ENCODE measurements at regions not wholly inside any gene's neighbourhood (a gene's known extent, or its start where the extent isn't known, plus 50 kb on each side); places are given as distances from the start of the nearest gene placed in this dataset.

DNA sequence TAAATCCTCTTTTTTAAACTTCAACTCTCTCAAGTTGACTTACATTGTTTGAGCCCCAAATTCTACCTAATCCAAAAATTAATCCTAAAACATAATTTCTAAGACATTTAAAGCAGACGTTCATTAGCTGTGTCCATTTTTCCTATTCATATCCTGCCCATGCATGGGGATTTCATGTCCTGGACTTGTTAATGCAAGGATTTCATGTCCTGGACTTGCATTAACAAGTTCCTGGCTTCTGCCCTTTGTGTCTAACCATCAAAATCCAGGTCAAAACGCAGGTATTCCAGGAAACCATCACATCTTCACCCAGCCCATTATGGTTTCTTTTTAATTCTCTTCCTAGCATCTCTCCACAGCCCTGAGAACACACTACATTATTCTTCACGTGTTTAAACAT, 454.9 kb downstream of the KLF5 start:
- DNase-seq (ENCODE audit: low spot score): no peak

DNA sequence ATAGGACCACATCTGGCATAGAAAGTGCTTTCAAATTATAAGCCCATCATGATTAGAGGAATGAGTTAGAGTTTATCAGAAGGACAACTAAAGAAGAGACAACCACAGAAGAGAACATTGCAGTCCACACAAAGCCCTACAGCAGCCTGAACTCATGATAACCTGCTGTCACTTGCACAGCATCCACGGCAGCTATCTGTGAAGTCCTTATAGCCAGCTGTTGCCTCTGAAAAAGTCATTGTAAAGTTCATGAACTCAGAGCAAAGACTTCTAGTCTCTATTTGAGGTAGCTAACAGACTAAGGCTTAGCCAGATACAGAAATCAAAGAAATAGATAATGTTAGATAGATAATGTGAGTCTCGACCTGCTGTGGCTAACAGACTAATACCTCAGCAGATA, 450.0 kb downstream of the KLF5 start:
- DNase-seq (ENCODE audit: low spot score): no peak

DNA sequence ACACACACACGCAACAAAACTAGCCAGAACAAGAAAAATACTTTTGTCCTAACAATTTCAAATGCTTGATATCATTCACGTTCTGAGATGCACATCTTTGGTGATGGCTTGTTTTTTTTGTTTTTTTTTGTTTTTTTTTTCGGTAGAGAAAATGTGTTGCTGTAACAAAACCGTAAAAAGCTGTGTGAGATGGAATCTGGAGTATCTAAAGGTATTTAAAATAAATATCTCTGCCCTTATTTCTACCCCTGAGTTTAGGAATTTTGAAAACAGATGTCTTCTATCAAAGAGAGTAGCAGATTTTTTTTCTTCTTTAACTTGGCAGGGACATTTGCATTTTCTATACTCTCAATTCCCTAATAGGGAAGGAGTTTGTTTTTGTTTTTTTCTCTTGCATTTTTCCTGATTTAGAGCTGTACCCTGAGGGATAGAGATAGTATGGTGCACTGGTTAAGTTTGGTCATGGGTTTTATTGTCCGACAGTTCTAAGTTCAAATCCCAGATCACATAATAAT, 446.6 kb downstream of the KLF5 start:
- no peak for DNase-seq (ENCODE audit: low spot score)

DNA sequence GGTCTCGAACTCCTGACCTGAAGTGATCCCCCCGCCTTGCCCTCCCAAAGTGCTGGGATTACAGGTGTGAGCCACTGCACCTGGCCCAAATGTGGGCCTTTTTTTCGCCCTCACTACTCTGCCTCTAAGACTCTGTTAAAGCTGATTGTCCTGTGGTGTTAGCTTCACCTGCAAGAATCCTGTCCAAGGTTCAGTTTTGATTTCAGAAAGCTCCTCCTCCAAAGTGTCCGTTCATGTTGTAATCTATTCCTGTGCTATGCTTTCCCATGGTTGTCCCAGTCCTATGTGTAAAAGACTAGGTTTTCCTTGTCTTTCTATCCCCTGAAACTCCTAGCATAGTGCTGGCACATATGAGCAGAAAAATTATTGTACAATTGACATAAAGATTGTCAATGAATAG, 440.9 kb downstream of the KLF5 start:
- no peak for DNase-seq (ENCODE audit: low spot score)

DNA sequence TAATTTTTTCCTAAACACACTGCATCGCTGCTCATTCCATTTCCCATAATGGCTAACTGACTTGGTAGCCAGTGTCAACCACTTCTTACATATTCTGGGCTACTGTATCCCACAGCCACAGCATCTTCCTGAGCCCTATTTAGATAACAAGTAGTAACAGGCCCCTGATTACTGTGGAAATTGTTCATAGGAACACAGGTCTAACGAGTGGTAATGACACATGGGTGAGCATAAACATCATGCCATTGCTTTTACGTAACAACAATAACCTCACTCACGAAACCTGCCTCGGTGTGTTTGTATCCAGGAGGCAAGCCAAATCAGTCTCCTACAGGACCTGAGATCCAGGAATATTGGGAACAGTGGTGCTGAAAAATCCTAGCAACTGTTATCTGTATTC, 438.6 kb downstream of the KLF5 start:
- DNase-seq (ENCODE audit: low spot score): no peak

DNA sequence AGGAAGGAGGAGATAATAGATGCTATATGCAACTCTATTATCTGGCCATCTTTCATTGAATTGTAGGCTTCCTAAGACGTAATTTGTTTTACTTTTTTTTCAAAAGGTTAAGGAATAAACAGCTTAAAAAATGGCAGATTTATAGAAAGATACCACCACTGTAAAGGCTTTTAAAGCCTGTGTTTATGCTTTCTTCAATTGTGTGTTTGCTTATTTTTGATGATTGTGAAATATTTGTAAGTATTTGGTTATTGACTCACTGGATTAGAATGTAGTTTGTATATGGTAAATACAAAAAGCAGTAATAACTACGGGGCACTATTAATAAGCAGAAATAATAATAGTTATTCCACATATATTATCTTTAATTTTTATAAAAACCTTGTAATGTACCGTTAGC, 437.9 kb downstream of the KLF5 start:
- no peak for DNase-seq (ENCODE audit: low spot score)

DNA sequence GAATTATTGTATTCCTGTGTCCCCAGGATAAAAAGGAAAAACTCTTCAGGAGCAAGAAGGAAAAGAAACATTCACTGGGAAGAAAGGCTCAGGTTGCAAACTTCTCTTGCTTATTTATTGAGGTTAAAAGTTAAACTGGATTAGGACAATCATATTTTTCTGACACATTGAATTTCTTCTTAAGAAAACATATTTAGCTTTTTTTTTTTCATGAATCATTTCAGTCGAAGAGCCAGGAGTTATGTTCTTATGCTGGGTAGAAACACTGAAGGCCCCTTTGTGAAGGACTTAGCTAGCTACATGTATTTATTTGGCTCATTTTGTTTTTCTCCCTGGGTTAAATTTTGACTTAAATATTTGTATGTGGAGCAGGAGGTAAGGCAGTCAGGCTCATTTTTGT, 434.0 kb downstream of the KLF5 start:
- no peak for DNase-seq (ENCODE audit: low spot score)

DNA sequence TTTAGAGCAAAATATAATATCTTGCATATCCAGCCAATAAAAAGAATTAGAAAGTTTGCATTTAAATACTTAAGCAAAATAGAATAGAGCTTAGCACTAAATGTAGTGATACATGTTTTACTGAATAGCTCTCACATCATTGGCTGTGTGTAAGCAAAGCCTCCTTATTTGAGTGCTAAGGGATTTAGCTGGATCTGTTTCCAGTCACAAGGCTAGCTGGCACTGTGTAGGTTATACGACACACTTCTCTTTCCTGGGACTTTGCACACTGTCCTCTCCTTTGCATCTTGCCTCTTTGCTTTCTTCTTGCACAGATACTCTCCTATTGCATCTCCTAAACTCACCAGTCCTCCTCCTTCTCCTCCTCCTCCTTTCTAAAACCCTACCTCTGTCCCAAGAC, 423.8 kb downstream of the KLF5 start:
- no peak for DNase-seq (ENCODE audit: low spot score)

DNA sequence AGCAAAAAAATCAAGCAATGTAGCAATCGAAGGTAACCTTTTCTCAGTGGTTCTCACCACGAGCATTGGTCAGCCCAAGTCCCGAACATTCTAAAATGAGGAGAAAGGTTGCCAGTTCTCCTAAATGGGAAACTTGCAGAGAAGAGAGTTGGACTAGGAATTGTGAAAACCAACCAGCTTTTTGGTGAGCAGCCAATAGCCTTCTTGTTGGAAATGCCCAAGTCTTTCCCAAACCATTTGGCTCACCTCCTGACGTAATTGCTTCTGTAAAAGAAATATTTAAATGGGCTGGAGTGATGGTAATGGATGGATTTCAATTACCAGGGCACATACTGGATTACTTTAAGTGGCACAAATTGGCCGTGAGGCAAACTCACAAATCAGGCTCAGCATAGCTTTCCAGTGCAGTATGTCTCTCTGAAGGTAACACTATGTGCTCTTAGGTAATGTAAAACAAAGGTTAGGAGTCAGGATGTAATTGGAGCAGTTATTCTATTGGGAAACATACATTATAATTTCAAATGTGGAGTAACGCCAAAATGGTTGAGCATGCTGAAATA, 423.2 kb downstream of the KLF5 start:
- DNase-seq (ENCODE audit: low spot score): no peak

DNA sequence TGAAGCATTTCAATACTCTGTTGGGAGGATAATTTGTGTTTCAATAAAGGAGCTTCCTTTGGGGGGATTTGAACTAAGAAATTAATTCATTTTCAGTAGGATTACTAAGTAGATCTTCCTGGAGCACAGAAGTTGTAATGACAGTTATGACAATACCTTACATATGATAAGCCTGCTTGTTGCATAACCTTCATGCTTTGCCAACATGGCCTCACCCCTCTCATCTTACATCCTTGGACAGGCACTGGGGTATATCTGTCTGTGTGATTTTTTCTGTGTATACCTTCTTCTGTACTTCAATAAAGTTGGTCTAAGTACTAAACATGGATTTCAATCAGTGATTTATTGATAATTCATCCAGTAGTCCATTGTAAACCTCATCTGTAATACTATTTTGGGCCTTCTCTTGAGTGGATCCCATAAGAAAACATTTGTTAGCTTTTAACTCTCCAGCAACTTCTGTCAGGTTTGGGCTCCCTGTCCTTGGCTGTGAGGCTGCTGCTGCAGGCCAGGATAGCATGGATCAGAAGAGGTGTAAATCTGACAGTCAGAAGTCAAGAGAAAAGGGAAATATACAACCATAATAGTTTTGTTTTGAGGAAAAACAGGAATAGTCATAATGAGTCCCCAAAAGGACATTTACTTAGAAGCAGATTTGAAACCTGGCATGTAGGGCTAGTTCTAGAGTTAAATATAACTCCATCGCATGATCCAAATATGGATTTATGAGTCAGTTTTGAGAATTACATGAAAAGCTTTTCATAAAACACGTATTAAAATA, 422.2 kb downstream of the KLF5 start:
- no peak for DNase-seq (ENCODE audit: low spot score)

DNA sequence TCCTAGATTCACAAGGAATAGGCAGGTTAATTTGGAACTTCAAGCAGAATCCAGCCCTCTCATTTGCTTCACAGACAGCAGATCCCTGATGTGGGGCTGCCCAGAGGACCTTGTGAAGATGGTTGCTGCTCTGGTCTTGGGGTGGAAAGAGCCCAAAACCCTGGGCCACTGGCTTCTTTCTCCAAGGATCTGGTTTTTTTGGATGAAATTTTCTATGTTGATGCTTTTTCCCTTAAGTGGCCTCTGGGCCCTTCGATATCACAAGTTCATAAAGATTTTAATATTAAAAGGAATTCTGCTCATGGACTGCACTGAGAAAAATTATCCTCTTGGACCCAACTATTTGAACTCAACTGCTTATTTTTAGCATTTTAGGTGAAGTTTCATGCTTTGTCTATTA, 421.1 kb downstream of the KLF5 start:
- no peak for DNase-seq (ENCODE audit: low spot score)

DNA sequence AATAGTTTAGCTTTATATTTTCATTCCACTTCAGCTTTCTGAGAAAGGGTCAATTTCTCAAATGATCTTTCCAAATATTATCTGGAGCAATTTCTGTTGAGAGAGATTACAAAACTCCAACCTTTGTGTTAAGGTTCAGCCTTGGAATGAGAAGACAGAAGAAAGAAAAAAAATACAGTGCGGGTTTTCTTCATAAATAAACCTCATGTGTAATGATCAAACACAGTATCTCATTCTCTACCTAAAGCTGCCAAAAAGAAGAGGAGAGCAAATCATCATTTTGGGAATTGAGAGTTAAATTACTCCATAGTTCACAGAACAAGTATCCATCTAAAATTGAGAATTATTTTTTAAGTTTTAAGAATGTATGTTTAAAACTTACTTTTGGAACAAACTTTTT, 420.5 kb downstream of the KLF5 start:
- no peak for DNase-seq (ENCODE audit: low spot score)

DNA sequence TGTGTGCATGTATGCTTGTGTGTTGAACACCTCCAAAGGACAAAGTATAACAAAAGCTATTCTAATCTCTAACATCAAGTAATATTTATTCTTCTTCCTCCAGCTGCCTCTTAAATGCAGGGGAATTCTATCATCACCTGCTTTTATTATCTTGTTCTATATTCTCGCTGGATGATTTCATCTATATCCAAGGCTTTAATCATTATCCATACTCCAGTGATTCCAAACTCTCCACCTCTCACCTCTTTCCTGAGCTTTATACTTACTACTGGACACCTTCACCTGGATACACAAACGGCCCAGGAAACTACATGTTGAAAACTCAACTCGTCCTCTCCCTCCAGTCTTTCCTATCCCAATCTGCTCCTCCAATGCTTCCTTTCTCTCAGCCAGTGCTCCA, 418.6 kb downstream of the KLF5 start:
- no peak for DNase-seq (ENCODE audit: low spot score)

DNA sequence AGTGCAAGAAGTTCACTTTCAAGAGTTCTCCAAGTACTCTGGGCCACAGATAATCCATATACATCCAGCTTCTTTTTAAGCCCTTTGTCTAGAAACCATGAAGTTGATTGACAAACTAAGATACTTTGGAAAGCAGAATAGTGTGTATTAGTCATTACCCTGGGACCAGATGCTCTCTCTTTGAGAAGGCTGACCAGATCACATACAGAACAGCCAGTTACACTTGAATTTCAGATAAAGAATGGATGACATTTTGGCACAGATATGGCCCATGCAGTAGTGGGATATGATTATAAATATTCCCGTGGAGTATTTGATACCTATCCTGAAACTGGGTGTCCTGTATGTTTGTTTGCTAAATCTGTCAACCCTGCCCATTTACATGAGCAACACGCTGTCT, 414.2 kb downstream of the KLF5 start:
- DNase-seq (ENCODE audit: low spot score): no peak

DNA sequence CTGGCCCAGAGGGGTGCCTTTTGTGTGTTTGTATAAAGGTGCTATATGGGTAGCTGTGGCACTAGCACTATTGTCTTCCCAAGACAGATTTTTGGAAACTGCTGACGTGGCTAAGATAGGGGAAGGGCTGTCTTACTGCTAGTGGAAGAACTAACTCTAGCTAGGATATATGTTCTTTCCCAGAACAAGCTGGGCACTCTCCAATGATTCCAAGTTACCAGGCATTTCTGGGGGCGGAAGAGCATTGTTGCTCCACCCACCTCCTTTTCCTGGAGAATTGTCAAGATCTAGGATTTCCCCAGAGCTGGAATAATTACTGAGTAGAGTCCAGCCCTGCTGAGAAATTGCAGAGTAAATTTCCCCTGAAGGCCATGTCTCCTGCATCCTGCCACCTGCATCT, 408.3 kb downstream of the KLF5 start:
- no peak for DNase-seq (ENCODE audit: low spot score)

DNA sequence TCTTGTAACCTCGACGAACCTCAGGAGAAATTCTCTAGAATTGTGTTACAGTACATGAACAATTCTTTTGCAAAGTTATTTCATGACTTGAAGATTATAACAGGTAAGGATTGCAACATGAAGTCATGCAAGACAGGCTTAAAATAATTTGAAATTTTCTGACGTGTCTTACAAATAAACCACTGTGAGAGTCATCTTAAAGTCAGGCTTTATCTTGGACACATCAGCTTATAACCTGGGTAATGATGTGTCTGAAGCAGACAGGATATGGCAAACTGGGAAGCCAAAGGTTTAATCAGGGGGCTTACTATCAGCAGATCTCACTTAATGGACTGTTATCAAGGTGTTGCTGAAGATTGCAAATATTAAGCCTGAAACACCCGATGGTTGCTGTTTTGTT, 407.8 kb downstream of the KLF5 start:
- DNase-seq (ENCODE audit: low spot score): no peak

DNA sequence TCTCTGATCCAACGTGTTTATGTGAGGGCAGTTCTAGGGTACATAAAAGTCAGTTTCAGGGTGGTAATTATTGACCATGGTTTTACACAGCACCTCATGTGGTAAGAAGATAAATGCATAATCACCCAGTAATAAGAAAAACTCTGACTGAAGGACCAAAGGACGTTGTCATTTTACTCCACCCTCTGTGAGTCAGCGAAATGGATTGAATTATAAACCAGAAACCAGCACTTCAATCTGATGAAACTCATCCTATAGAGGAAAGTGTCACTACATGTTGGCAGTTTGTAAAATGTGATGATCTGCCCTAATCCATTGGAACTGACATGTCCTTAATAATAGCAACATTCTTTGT, 406.8 kb downstream of the KLF5 start:
- DNase-seq (ENCODE audit: low spot score): no peak

DNA sequence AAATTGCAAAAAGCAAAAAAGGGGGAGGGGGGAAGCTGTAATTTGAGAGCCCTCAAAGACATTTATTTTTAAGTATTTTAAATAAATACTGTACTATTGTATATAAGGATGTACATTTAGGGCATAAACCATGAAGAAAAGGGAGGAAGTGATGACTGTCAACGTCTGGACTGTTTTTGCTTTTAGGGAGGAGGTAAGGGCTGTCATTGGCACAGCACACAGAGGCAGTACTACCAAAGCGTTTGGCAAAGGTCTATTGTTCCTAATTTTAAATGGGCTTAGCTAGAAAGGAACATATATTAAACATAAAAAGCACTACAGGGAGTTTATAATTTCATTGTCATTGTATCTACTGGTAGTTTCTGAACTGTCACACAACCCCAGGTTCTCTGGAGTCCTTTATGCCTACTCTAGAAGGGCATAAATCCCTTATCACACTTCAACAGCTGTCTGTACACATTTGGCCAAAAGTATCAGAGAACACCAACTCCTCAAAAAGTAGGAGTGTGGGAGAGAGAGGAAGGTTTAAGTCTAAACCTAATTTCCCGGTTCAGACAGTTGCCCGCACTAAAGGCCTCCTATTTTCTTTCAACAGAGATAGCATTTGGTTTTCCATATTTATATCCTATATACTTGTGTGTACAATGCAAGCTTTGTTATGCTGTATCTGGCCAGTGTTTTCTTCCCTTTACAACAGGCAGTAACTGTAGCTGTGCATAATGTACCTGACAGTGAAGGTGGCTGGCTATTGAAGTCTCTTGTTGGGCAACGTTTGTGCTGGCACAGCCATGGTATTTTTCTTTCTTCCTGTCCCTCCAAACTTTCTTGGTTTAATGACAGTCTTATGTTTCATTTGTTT, 406.2 kb downstream of the KLF5 start:
- DNase-seq (ENCODE audit: low spot score): no peak

DNA sequence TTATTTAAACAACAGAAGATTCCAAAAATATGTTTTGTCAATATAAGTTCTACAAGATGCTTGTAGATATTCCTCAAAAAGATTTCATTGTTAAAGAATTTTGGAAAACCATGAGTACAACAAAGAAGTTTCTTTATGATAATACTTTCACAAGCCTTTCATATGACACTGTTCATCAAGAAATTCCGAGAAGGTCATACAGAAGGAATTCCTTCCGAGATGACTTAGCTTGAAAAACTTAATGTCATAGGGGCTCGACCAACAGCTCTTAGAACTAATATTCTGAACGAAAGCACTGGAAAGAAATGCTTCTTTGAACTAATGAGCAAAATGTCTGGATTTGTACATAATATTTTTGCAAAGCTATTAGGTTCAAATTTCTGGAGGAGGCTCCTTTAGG, 403.4 kb downstream of the KLF5 start:
- DNase-seq (ENCODE audit: low spot score): no peak

DNA sequence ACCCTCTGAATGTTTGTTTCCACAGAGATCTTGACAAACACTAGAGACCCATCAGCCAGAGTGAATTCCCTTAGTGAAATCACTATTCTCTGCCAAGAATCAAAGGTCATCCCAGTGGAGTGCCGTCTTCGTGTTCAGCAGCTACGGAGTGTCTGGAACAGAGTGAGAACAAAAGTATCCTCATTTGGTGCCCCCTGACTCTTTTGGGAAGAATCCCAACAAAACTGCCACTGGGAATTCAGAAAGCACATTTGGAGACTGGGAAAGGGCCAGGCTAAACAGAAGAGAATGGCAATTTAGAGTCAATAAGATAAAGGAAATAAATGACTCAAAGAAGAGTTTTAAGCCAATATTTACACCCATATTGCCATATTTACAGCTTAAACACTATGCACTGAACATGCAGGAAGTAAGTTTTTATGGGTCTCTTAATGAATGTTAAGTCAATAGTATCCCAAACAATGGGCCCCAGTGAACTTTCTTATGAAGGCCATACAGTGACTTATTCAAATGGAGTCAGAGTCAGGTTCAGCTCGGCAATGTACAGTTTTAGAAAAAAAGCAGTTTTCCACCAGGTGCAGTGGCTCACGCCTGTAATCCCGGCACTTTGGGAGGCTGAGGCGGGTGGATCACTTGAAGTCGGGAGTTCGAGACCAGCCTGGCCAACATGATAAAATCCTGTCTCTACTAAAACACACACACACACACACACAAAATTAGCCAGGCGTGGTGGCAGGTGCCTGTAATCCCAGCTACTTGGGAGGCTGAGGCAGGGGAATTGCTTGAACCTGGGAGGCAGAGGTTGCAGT, 392.6 kb downstream of the KLF5 start:
- no peak for DNase-seq (ENCODE audit: low spot score)

DNA sequence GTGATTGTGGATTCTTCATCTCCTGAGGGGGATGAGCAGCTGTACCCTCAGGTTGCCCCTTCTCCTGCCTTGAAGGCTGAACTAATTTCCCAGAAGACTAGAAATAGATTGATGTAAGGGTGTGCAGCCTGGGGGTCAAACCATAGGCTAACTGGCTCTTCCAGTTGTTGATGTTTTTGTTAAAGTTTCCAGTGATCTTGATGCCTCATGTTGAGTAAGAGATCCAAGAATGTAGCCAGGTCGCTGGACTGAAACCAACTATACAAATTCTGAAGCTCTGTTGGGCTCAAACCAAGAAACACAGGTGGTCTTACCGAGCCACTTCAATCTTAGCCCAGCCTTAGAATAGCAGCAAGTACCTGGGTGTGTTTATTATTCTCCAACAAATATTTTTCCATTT, 391.8 kb downstream of the KLF5 start:
- no peak for DNase-seq (ENCODE audit: low spot score)

DNA sequence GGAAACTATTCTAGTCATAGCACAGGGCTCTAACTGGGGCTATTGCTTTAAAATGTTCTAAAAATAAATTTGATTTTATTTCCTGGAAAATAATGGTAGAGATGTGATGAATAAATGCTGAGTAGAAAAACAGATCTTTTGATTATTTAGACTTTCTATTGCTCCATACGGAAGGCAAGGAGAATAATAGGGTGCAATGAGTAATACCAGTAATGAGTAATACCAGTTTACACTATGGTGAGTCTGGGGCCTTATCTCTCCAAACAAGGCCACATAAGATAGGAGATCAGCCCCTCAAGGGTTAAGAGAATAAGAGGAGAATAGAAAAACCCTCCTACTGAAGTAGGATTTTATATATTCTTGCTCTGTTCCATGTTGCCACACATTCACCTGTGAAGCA, 390.4 kb downstream of the KLF5 start:
- no peak for DNase-seq (ENCODE audit: low spot score)
